CD14-positive monocyte (primary cell): ENCODE measurements at regions not wholly inside any gene's neighbourhood (a gene's known extent, or its start where the extent isn't known, plus 50 kb on each side); places are given as distances from the start of the nearest gene placed in this dataset.

Experiments
- DNase-seq, 3 donors: peaks; one replicate each; pipeline ENCODE4 v3.0.0-alpha.2; 2011 to 2022
- H2AFZ ChIP-seq: 2 replicates; pipeline ENCODE4 v1.6.0; 2012; ENCODE audit warnings: mild to moderate bottlenecking, low read depth, low read length, inconsistent platforms; ENCODE audit not compliant: insufficient read depth, poor library complexity, severe bottlenecking
- H3K27ac ChIP-seq, 2 donors: 1 replicate in 1 of 2; 2 replicates in 1 of 2; pipeline ENCODE4 v1.5.1; 2012 to 2013; ENCODE audit warnings: low read length in 2 of 2, control low read depth in 1 of 2, inconsistent platforms in 1 of 2, low read depth in 1 of 2, mild to moderate bottlenecking in 1 of 2
- H3K27me3 ChIP-seq, 2 donors: one replicate each; pipeline versions ENCODE4 v1.6.0 to v1.6.1; 2011 to 2013; ENCODE audit warnings: low read length in 2 of 2; ENCODE audit not compliant: control insufficient read depth in 2 of 2, insufficient read depth in 2 of 2
- H3K36me3 ChIP-seq, 2 donors: replicated peaks in 1 of 2; 1 replicate in 1 of 2; 2 replicates in 1 of 2; pipeline versions ENCODE4 v1.5.1 to v1.6.1; 2012 to 2013; ENCODE audit warnings: low read length in 2 of 2, control low read depth in 1 of 2, inconsistent platforms in 1 of 2, mild to moderate bottlenecking in 1 of 2; ENCODE audit not compliant: insufficient read depth in 2 of 2, control insufficient read depth in 1 of 2
- H3K4me1 ChIP-seq, 2 donors: 1 replicate in 1 of 2; 2 replicates in 1 of 2; pipeline versions ENCODE4 v1.5.1 to v1.6.1; 2012 to 2013; ENCODE audit warnings: low read length in 2 of 2, control low read depth in 1 of 2, inconsistent platforms in 1 of 2, mild to moderate bottlenecking in 1 of 2, moderate library complexity in 1 of 2; ENCODE audit not compliant: insufficient read depth in 2 of 2, control insufficient read depth in 1 of 2
- H3K4me2 ChIP-seq: replicated peaks from 2 replicates; pipeline ENCODE3; 2012; ENCODE audit warnings: low read length, moderate library complexity, mild to moderate bottlenecking; ENCODE audit not compliant: poor library complexity, severe bottlenecking; ENCODE audit errors: extremely low read depth
- H3K4me3 ChIP-seq, 3 experiments: fragments of 200-600 bp in 1 of 3; sonication (generic) in 1 of 3; replicated peaks in 1 of 3; 1 replicate in 2 of 3; 2 replicates in 1 of 3; pipeline ENCODE4 v1.5.1; 2011 to 2013; ENCODE audit warnings: low read length in 3 of 3, mild to moderate bottlenecking in 3 of 3, control low read depth in 2 of 3, low read depth in 2 of 3, inconsistent platforms in 1 of 3, moderate library complexity in 1 of 3
- H3K79me2 ChIP-seq: 2 replicates; pipeline ENCODE4 v1.6.0; 2012; ENCODE audit warnings: mild to moderate bottlenecking, control low read depth, inconsistent platforms, low read length, moderate library complexity; ENCODE audit not compliant: insufficient read depth
- H3K9ac ChIP-seq: 2 replicates; pipeline ENCODE4 v1.6.0; 2017; ENCODE audit warnings: low read length, mild to moderate bottlenecking; ENCODE audit not compliant: insufficient read depth, poor library complexity, severe bottlenecking
- H3K9me3 ChIP-seq, 2 donors: replicated peaks in 1 of 2; 1 replicate in 1 of 2; 2 replicates in 1 of 2; pipeline versions ENCODE4 v1.5.1 to v1.6.1; 2012 to 2013; ENCODE audit warnings: low read length in 2 of 2, control low read depth in 1 of 2; ENCODE audit not compliant: control insufficient read depth in 1 of 2, insufficient read depth in 1 of 2
- H4K20me1 ChIP-seq: 2 replicates; pipeline ENCODE4 v1.6.0; 2012; ENCODE audit warnings: mild to moderate bottlenecking, low read length, control low read depth, moderate library complexity; ENCODE audit not compliant: insufficient read depth
- H3K27ac Mint-ChIP-seq, 7 donors: one replicate each; pipeline ENCODE4 v1.8.0; 2020; ENCODE audit warnings: mild to moderate bottlenecking in 7 of 7, mixed read lengths in 7 of 7, moderate library complexity in 6 of 7, inconsistent platforms in 2 of 7
- H3K27me3 Mint-ChIP-seq, 3 donors: one replicate each; pipeline ENCODE4 v1.8.0; 2021 to 2022; ENCODE audit warnings: low read depth in 3 of 3, mild to moderate bottlenecking in 3 of 3, mixed read lengths in 3 of 3, moderate library complexity in 3 of 3, inconsistent platforms in 1 of 3
- H3K36me3 Mint-ChIP-seq, 2 donors: one replicate each; pipeline ENCODE4 v1.8.0; 2020; ENCODE audit warnings: mixed read lengths in 2 of 2, inconsistent platforms in 1 of 2, mild to moderate bottlenecking in 1 of 2
- H3K4me1 Mint-ChIP-seq: one replicate; pipeline ENCODE4 v1.8.0; 2020; ENCODE audit warnings: mild to moderate bottlenecking, mixed read lengths
- H3K4me3 Mint-ChIP-seq, 2 donors: one replicate each; pipeline ENCODE4 v1.8.0; 2020; ENCODE audit warnings: mild to moderate bottlenecking in 2 of 2, mixed read lengths in 2 of 2, moderate library complexity in 1 of 2
- H3K9me3 Mint-ChIP-seq, 7 donors: one replicate each; pipeline ENCODE4 v1.8.0; 2020 to 2022; ENCODE audit warnings: mixed read lengths in 7 of 7, mild to moderate bottlenecking in 6 of 7, moderate library complexity in 6 of 7, inconsistent platforms in 2 of 7
- WGBS: methylation state at CpG from one replicate; pipeline ENCODE4 v1.1.5; 2013; ENCODE audit warnings: missing lambda C conversion rate; ENCODE audit not compliant: insufficient coverage; 5-methylcytosine and 5-hydroxymethylcytosine counted together
- intact Hi-C, 2 donors: fragments of 100-400 bp; cut with micrococcal nuclease; formaldehyde crosslinking; loops; one replicate each; pipeline versions ENCODE4 v1.15.0 to v1.15.1; 2023
- TF ChIP-seq, protein P1 (sequence below): fragments of 200-600 bp; IDR thresholded peaks from one replicate; pipeline ENCODE4 v1.8.0; 2022; ENCODE audit warnings: antibody characterized with exemption, mild to moderate bottlenecking

DNA sequence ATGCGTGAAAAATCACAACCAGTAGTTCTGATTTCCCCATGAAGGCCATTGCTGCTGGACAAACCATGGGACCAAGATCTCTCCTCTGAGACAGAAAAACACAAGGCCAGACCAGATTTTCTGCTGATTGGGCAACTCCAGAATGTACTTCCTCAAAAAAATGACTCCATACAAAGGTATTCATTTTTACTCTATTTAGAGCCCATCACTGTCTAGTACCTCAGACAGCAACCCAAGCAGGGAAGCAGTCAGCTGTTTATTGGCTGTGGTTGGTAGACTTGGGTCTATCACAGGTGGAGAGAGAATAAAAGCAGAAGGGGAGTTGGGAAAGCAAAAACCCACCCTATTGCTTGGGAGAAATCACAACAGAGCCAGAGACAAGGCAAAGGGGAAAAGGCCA is 219.9 kb downstream of the PIK3C3 start:
- no peaks in the 10 kb centered on the region for H3K9me3 ChIP-seq
- H3K36me3 ChIP-seq, result no peaks in the 10 kb centered on the region
- WGBS, result 100% methylated on average over 1 of the region's 1 CpG
- no peak overlapping the region for H3K27ac ChIP-seq
- Mint-ChIP-seq H3K27me3 (peaks cover 0 to 1% (median 0%) of the 10 kb centered on the region in 3 donors), H3K36me3 (no peaks in the 10 kb centered on the region), H3K27ac (no peak overlapping the region), H3K4me3 (no peak overlapping the region), H3K9me3 (peaks cover 0 to 3% (median 0%) of the 10 kb centered on the region in 7 donors), H3K4me1 (no peaks in the 10 kb centered on the region)
- no peak overlapping the region for H3K4me2 ChIP-seq
- H2AFZ ChIP-seq, result no peak overlapping the region
- no peak for DNase-seq
- H3K9ac ChIP-seq, result no peak overlapping the region
- no peaks in the 10 kb centered on the region for H3K27me3 ChIP-seq
- H3K4me3 ChIP-seq, result no peak overlapping the region
- TF ChIP-seq, protein P1, sequence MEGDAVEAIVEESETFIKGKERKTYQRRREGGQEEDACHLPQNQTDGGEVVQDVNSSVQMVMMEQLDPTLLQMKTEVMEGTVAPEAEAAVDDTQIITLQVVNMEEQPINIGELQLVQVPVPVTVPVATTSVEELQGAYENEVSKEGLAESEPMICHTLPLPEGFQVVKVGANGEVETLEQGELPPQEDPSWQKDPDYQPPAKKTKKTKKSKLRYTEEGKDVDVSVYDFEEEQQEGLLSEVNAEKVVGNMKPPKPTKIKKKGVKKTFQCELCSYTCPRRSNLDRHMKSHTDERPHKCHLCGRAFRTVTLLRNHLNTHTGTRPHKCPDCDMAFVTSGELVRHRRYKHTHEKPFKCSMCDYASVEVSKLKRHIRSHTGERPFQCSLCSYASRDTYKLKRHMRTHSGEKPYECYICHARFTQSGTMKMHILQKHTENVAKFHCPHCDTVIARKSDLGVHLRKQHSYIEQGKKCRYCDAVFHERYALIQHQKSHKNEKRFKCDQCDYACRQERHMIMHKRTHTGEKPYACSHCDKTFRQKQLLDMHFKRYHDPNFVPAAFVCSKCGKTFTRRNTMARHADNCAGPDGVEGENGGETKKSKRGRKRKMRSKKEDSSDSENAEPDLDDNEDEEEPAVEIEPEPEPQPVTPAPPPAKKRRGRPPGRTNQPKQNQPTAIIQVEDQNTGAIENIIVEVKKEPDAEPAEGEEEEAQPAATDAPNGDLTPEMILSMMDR, result no peak
- H4K20me1 ChIP-seq, result no peaks in the 10 kb centered on the region
- no peaks in the 10 kb centered on the region for H3K79me2 ChIP-seq
- intact Hi-C loops, result no loop called here
- H3K4me1 ChIP-seq, result no peaks in the 10 kb centered on the region

DNA sequence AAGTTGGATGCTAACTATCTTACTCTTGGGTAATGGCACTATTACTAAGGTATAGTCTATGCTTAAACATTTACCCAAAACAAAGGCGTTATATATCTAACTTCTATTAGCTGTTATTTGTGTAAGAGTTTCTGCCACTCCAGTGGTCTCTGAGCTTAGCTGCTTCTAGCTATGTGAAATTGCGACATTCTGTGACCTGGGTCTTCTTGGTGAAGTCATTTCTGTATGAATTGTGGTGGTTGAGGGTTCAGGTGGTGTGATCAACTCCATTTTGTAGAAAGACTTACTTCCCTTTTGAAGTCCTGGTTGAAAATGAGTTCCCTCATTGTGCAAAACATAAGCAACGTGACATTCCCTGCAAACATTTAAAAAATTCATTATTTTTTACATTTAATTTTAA is 221.6 kb downstream of the PIK3C3 start:
- H2AFZ ChIP-seq, result no peak overlapping the region
- TF ChIP-seq, protein P1, result no peak
- H3K4me1 Mint-ChIP-seq, result no peaks in the 10 kb centered on the region
- no peaks in the 10 kb centered on the region for H3K4me1 ChIP-seq
- peaks cover 0 to 3% (median 0%) of the 10 kb centered on the region in 7 donors for H3K9me3 Mint-ChIP-seq
- H3K27ac Mint-ChIP-seq, result no peak overlapping the region
- H3K4me3 Mint-ChIP-seq, result no peak overlapping the region
- no CpG with 5 or more reads among the region's 3 CpGs for WGBS
- no peaks in the 10 kb centered on the region for H3K27me3 Mint-ChIP-seq
- H3K9ac ChIP-seq, result no peak overlapping the region
- DNase-seq, result no peak
- no peaks in the 10 kb centered on the region for H3K79me2 ChIP-seq
- no peak overlapping the region for H3K27ac ChIP-seq
- intact Hi-C loops, result no loop called here
- no peaks in the 10 kb centered on the region for H3K36me3 ChIP-seq
- H3K9me3 ChIP-seq, result no peaks in the 10 kb centered on the region
- H3K27me3 ChIP-seq, result no peaks in the 10 kb centered on the region
- no peaks in the 10 kb centered on the region for H4K20me1 ChIP-seq
- H3K36me3 Mint-ChIP-seq, result no peaks in the 10 kb centered on the region
- no peak overlapping the region for H3K4me2 ChIP-seq
- no peak overlapping the region for H3K4me3 ChIP-seq
